ENCODE measurements at regions not wholly inside any gene's neighbourhood (a gene's known extent, or its start where the extent isn't known, plus 50 kb on each side); places are given as distances from the start of the nearest gene placed in this dataset.

GRCh38 chr9:515665-516064 is 301.0 kb downstream of the DOCK8 start:
- no peak overlapping the region for H3K9ac ChIP-seq (ENCODE audit: low read depth in 1 of 2, low read length in 2 of 2)
- DNase-seq (ENCODE audit: low spot score), result no peak
- no peaks in the 10 kb centered on the region for H3K9me3 ChIP-seq (ENCODE audit: control insufficient read depth in 4 of 4, low read length in 3 of 4)
- no peak overlapping the region for H3K4me3 ChIP-seq (ENCODE audit: low read depth in 1 of 3, low read length in 3 of 3)
- H3K4me1 ChIP-seq (ENCODE audit: control insufficient read depth in 4 of 4, insufficient read depth in 4 of 4, low read length in 3 of 4), result no peaks in the 10 kb centered on the region
- no peak overlapping the region for H3K27ac ChIP-seq (ENCODE audit: low read depth in 1 of 2, low read length in 2 of 2)
- H3K27me3 ChIP-seq (ENCODE audit: control insufficient read depth in 4 of 4, insufficient read depth in 4 of 4, low read length in 3 of 4), result peaks cover 0 to 8% (median 3%) of the 10 kb centered on the region in 4 donors
- TF ChIP-seq MAX (IDR thresholded peaks at IDR 0.05) (no peak), FOXA2 (IDR thresholded peaks at IDR 0.05) (no peak), HNF4G (IDR thresholded peaks at IDR 0.05) (no peak), JUND (IDR thresholded peaks at IDR 0.05) (no peak)
- TF ChIP-seq, protein P1, sequence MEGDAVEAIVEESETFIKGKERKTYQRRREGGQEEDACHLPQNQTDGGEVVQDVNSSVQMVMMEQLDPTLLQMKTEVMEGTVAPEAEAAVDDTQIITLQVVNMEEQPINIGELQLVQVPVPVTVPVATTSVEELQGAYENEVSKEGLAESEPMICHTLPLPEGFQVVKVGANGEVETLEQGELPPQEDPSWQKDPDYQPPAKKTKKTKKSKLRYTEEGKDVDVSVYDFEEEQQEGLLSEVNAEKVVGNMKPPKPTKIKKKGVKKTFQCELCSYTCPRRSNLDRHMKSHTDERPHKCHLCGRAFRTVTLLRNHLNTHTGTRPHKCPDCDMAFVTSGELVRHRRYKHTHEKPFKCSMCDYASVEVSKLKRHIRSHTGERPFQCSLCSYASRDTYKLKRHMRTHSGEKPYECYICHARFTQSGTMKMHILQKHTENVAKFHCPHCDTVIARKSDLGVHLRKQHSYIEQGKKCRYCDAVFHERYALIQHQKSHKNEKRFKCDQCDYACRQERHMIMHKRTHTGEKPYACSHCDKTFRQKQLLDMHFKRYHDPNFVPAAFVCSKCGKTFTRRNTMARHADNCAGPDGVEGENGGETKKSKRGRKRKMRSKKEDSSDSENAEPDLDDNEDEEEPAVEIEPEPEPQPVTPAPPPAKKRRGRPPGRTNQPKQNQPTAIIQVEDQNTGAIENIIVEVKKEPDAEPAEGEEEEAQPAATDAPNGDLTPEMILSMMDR (IDR thresholded peaks at IDR 0.05; ENCODE audit: low read depth, low read length, missing input control), result no peak
- no peaks in the 10 kb centered on the region for H3K36me3 ChIP-seq (ENCODE audit: control insufficient read depth in 4 of 4, insufficient read depth in 3 of 4, low read depth in 1 of 4, low read length in 3 of 4)
- 73% methylated on average over 4 of the region's 4 CpGs for WGBS

DNA sequence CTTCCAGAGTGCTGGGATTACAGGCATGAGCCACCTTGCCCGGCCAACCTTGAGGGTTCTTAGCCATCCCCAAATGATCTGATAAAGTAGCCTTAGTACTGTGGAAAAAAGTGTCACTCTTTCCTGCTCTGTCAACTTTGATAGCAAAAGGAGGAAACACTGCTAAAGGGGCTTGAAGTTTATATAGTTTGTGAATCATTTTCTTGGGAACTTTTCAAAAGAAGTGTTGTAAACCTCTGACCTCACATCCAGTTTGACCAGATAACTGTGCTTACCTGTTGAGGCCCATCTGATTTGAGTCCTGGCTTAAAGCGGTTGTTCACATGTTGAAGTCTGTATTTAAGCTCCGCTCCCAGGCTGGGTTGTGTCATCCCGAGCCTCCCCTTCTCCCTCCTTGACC is 303.3 kb downstream of the DOCK8 start:
- Histone ChIP-seq H3K36me3 (ENCODE audit: control insufficient read depth in 4 of 4, insufficient read depth in 3 of 4, low read depth in 1 of 4, low read length in 3 of 4) (no peaks in the 10 kb centered on the region), H3K4me3 (ENCODE audit: low read depth in 1 of 3, low read length in 3 of 3) (no peak overlapping the region), H3K4me1 (ENCODE audit: control insufficient read depth in 4 of 4, insufficient read depth in 4 of 4, low read length in 3 of 4) (no peaks in the 10 kb centered on the region), H3K27ac (ENCODE audit: low read depth in 1 of 2, low read length in 2 of 2) (no peak overlapping the region), H3K9ac (ENCODE audit: low read depth in 1 of 2, low read length in 2 of 2) (no peak overlapping the region), H3K9me3 (ENCODE audit: control insufficient read depth in 4 of 4, low read length in 3 of 4) (no peaks in the 10 kb centered on the region), H3K27me3 (ENCODE audit: control insufficient read depth in 4 of 4, insufficient read depth in 4 of 4, low read length in 3 of 4) (no peaks in the 10 kb centered on the region)
- 79% methylated on average over 4 of the region's 4 CpGs for WGBS
- no peak for TF ChIP-seq MAX (IDR thresholded peaks at IDR 0.05)
- no peak for TF ChIP-seq YY1 (IDR thresholded peaks at IDR 0.05)
- TF ChIP-seq FOXA2 (IDR thresholded peaks at IDR 0.05), result no peak
- no peak for TF ChIP-seq HNF4A (conservative IDR thresholded peaks at IDR 0.05)
- TF ChIP-seq, protein P2, sequence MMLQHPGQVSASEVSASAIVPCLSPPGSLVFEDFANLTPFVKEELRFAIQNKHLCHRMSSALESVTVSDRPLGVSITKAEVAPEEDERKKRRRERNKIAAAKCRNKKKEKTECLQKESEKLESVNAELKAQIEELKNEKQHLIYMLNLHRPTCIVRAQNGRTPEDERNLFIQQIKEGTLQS (IDR thresholded peaks at IDR 0.05), result no peak
- no peak for TF ChIP-seq RAD21 (IDR thresholded peaks at IDR 0.05)
- no peak for TF ChIP-seq TAF1 (conservative IDR thresholded peaks at IDR 0.05)
- no peak for TF ChIP-seq ZBTB33 (IDR thresholded peaks at IDR 0.05)
- no peak for TF ChIP-seq EGR1 (IDR thresholded peaks at IDR 0.05; ENCODE audit: low read depth in 2 of 2)
- TF ChIP-seq GABPA (IDR thresholded peaks at IDR 0.05 in 1 of 2, conservative IDR thresholded peaks at IDR 0.05 in 1 of 2), result no peak
- TF ChIP-seq JUND (IDR thresholded peaks at IDR 0.05), result no peak
- TF ChIP-seq FOXA1 (IDR thresholded peaks at IDR 0.05), result no peak
- no peak for TF ChIP-seq HNF4G (IDR thresholded peaks at IDR 0.05)
- DNase-seq (ENCODE audit: low spot score), result no peak

DNA sequence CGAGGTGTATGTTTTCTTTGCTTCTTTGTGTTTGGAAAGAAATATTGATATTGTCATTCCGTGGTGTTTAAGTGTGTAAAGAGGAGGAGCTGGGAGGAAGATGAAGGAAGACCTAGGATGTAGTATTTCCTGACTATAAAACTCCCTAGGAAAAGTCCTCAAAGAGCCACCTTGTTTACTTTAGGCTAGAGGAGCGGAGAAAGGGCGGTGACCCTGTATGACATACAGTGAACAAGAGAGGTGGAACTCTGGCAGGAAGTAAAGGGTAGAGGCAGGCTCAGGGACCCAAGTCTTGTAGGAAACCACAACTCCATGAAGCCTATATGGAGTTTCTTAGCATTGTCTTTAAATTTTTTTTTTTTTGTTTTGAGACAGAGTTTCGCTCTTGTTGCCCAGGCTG is 303.9 kb downstream of the DOCK8 start:
- Histone ChIP-seq H3K4me3 (ENCODE audit: low read depth in 1 of 3, low read length in 3 of 3) (no peak overlapping the region), H3K36me3 (ENCODE audit: control insufficient read depth in 4 of 4, insufficient read depth in 3 of 4, low read depth in 1 of 4, low read length in 3 of 4) (no peaks in the 10 kb centered on the region), H3K9me3 (ENCODE audit: control insufficient read depth in 4 of 4, low read length in 3 of 4) (no peaks in the 10 kb centered on the region), H3K4me1 (ENCODE audit: control insufficient read depth in 4 of 4, insufficient read depth in 4 of 4, low read length in 3 of 4) (no peaks in the 10 kb centered on the region), H3K27me3 (ENCODE audit: control insufficient read depth in 4 of 4, insufficient read depth in 4 of 4, low read length in 3 of 4) (peaks cover 0 to 5% (median 0%) of the 10 kb centered on the region in 4 donors), H3K27ac (ENCODE audit: low read depth in 1 of 2, low read length in 2 of 2) (no peak overlapping the region), H3K9ac (ENCODE audit: low read depth in 1 of 2, low read length in 2 of 2) (no peak overlapping the region)
- whole genome bisulfite sequencing, result 64% methylated on average over 5 of the region's 5 CpGs
- no peak for DNase-seq (ENCODE audit: low spot score)
- no peak for TF ChIP-seq GABPA (IDR thresholded peaks at IDR 0.05 in 1 of 2, conservative IDR thresholded peaks at IDR 0.05 in 1 of 2)
- TF ChIP-seq TAF1 (conservative IDR thresholded peaks at IDR 0.05), result no peak
- no peak for TF ChIP-seq FOXA1 (IDR thresholded peaks at IDR 0.05)
- no peak for TF ChIP-seq NR2F2 (IDR thresholded peaks at IDR 0.05)
- TF ChIP-seq HNF4G (IDR thresholded peaks at IDR 0.05), result no peak
- no peak for TF ChIP-seq ZBTB33 (IDR thresholded peaks at IDR 0.05)
- TF ChIP-seq, protein P1 (IDR thresholded peaks at IDR 0.05; ENCODE audit: low read depth, low read length, missing input control), result no peak
